GM12865 (cell line): ENCODE measurements at regions not wholly inside any gene's neighbourhood (a gene's known extent, or its start where the extent isn't known, plus 50 kb on each side); places are given as distances from the start of the nearest gene placed in this dataset.

Source experiments
- DNase-seq: peaks from one replicate; pipeline ENCODE4 v3.0.0; 2010; ENCODE audit warnings: low read depth
- H3K4me3 ChIP-seq: 2 replicates; pipeline ENCODE4 v1.5.1; 2011; ENCODE audit warnings: mild to moderate bottlenecking, low read depth, low read length, control low read depth
- TF ChIP-seq, protein P1 (sequence below): IDR thresholded peaks from 2 replicates; pipeline ENCODE4 v1.5.1; 2011; ENCODE audit warnings: low read length, control low read depth, low read depth, inconsistent platforms; ENCODE audit not compliant: insufficient read depth; ENCODE audit errors: missing control alignments

DNA sequence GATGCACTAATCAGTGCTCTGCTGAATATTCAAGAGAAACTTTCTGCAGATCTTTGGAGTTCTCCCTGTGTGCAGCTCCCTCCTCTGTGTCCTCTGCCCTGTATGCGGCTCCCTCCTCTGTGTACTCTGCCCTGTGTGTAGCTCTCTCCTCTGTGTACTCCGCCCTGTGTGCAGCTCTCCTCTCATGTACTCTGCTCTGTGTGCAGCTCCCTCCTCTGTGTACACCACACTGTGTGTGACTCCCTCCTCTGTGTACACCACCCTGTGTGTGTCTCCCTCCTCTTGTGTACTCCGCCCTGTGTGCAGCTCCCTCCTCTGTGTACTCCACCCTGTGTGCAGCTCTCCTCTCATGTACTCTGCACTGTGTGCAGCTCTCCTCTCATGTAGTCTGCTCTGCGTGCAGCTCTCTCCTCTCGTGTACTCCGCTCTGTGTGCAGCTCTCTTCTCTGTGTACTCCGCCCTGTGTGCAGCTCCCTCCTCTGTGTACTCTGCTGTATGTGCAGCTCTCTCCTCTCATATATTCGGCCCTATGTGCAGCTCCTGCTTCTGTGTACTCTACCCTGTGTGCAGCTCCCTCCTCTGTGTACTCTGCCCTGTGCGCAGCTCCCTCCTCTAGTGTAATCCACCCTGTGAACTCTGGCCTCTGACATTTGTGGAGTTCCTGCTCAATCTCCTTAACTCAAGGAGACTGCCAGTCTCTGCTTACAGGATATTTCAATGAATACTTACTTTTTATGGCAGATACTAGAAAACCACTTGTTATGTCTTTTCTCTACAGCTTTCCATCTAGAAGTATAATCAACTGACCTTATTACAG is 280.4 kb downstream of the GLRX3 start:
- TF ChIP-seq, protein P1, sequence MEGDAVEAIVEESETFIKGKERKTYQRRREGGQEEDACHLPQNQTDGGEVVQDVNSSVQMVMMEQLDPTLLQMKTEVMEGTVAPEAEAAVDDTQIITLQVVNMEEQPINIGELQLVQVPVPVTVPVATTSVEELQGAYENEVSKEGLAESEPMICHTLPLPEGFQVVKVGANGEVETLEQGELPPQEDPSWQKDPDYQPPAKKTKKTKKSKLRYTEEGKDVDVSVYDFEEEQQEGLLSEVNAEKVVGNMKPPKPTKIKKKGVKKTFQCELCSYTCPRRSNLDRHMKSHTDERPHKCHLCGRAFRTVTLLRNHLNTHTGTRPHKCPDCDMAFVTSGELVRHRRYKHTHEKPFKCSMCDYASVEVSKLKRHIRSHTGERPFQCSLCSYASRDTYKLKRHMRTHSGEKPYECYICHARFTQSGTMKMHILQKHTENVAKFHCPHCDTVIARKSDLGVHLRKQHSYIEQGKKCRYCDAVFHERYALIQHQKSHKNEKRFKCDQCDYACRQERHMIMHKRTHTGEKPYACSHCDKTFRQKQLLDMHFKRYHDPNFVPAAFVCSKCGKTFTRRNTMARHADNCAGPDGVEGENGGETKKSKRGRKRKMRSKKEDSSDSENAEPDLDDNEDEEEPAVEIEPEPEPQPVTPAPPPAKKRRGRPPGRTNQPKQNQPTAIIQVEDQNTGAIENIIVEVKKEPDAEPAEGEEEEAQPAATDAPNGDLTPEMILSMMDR, result no peak
- H3K4me3 ChIP-seq, result no peak overlapping the region
- no peak for DNase-seq

DNA sequence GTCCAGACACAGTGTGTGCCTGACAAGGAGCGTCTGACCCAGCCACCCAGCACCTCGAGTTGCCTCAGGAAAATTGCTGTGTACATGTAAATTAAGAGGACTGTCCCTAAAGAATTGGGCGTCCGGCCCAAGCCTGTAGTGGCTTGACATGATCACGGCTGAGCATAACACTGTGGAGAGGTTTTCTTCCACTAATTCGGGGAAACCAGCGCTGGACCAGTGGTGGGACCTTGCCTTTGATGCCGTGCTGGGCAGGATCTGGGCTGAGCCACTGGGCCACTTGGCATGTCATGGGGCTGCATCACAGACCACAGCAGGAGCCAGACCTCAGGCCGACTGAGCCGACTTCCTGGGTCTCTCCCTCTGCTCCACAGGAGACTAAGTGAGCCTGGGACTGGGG is 282.5 kb downstream of the GLRX3 start:
- DNase-seq, result no peak
- TF ChIP-seq, protein P1, result no peak
- H3K4me3 ChIP-seq, result no peak overlapping the region

DNA sequence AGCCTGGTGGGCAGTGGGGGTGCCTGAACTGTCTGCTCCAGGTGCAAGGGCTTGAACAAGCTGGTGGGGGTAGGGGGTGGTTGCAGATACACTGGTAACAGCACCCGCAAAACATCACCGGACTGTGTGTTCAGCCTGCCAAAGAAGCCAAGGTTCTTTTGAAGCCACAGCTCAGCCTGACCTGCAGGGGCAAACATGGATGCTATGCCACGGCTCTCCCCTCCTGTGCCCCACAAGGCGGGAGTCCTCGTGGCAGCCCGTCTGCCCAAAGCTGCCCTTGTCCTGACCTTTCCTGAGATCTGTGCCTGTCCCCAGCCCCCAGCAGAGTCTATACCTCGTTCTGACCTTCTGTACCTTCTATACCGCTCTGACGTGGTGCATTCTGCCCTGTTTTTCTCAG is 285.7 kb downstream of the GLRX3 start:
- H3K4me3 ChIP-seq, result no peak overlapping the region
- TF ChIP-seq, protein P1, result no peak
- DNase-seq, result no peak

DNA sequence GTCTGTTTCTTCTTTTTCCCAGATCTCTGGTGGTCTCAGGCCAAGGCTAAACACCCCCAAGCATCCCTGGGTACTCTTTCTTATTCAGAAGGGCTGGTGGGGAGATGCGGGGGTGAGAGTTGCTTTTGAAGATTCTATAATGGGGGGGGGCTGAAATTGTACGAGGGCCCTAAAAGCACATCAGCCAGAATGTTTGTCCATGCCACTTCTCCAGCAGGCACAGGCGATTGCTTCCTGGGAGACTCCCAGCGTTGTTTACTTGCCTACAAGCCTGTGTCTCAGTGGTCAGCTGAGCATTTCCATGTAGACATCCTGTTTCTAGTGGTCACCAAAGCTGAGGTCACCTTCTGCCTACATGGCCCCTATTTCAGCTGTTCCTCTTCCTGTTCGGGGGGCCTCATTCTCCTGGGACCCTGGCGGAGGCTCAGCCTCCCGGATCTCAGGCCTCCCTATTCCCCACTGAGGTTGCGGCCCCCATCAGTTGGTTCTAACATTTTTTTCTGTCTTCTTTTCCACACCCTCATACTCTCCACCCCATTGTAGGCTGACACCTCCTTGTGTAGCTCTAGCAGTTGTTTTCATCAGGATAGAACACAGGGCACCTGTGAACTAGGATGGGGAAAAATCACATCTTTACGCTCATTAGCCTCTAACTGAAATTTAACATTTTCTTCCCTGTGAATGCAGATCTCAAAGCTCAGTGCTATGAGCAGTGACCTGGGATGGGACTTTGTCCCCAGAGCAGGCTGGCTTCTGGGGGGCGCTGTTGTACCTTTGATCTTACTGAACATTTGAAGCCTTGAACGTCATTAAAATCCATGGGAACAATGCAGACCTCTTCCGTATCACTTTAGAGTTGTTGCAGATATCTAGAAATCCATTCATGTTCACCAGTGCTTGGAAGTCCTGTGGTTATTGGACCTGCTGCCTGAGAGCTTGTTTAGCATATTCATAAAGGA is 286.5 kb downstream of the GLRX3 start:
- TF ChIP-seq, protein P1, result no peak
- no peak for DNase-seq
- H3K4me3 ChIP-seq, result no peak overlapping the region

DNA sequence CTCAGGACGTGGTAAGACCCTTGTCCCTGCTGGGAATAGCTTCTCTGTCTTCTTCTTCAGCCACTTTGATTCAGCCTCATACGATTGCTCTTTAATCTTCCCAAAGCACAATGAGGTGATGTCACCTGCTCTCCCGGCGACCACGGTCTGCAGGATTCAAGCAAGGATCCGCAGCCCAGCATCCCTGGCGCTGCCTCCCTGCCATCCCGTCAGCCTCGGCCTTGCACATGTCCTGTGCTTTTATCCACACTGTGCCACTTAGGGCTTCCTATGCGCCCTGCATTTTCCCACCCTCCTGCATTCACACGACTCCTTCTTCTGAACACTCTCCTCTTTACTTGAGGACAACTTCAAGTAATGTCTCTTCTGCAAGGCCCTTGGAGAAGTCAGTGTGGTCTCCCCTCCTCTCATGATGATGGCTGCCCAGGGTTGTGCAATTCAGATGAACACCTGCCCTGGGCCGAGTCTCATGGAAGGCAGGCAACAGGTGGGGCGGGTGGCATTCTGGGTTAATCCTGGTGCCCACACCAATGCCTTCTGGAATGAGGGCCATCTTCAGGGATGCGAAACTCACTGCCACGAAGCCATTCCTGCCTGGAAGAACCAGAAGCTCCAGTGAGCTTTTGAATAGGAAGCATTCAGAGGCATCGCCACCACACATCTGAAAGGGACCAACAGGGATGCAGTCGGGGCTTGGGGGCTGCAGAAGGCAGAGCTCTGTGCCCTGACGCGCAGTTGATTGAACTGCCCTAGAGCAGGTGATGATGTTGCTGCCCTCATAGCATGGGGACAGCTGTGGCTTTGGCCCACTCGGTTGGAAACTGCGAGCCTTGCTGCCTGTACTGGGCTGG is 287.5 kb downstream of the GLRX3 start:
- H3K4me3 ChIP-seq, result no peak overlapping the region
- DNase-seq, result no peak
- TF ChIP-seq, protein P1, result no peak

DNA sequence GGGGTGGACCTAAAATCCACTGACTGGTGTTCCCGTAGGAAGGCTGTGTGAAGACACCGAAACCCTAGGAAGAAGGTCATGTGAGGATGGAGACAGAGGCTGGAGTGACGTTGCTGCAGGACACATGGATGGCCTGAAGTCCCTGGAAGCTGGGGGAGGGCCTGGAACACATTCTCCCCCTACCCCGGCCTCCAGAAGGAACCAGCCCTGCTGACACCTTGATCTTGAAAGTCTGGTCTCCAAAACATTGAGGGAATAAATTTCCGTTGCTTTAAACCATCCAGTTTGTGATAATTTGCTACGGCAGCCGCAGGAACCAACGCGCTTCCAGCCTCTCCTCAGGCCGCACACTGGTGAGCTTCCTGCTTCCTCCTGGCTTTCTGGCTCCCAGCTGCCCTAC is 288.2 kb downstream of the GLRX3 start:
- no peak for DNase-seq
- TF ChIP-seq, protein P1, result no peak
- H3K4me3 ChIP-seq, result no peak overlapping the region
